ES-I3 (cell line): ENCODE measurements at regions not wholly inside any gene's neighbourhood (a gene's known extent, or its start where the extent isn't known, plus 50 kb on each side); places are given as distances from the start of the nearest gene placed in this dataset.

Experiments used
- H3K36me3 ChIP-seq: 2 replicates; pipeline ENCODE4 v1.6.1; 2013; ENCODE audit warnings: mild to moderate bottlenecking, low read length, control low read depth, moderate library complexity; ENCODE audit not compliant: insufficient read depth
- H3K4me1 ChIP-seq: 2 replicates; pipeline ENCODE4 v1.6.1; 2013; ENCODE audit warnings: mild to moderate bottlenecking, control low read depth, low read length; ENCODE audit not compliant: insufficient read depth
- H3K9ac ChIP-seq: 2 replicates; pipeline ENCODE4 v1.6.1; 2013; ENCODE audit warnings: low read depth, mild to moderate bottlenecking, low read length, moderate library complexity
- H3K9me3 ChIP-seq: 2 replicates; pipeline ENCODE4 v1.6.1; 2013; ENCODE audit warnings: mild to moderate bottlenecking, low read length, moderate library complexity; ENCODE audit not compliant: control insufficient read depth, insufficient read depth

DNA sequence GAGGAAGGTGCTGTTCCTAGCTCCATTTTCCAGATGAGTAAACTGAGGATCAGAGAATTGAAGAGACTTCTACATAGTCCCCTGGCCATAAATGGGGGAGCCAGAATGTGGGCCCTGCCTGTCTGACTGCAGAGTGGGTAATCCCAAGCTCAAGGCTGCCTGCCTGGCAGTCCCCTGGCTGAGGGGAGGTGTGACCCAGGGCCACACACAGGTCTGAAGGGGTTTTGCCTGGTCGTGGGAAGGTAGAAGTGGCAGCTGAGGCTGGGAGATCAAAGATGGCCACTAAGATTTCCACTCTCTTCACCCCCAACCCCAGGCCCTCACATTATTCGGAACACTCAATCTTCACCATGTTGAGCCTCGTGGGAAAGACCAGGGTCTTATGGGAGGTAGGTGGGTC is 176.3 kb downstream of the MACROH2A1 start:
- Histone ChIP-seq H3K9ac (no peak overlapping the region), H3K9me3 (no peaks in the 10 kb centered on the region), H3K4me1 (peaks cover 6% of the 10 kb centered on the region; the same call in 1 of the 2 replicates), H3K36me3 (no peaks in the 10 kb centered on the region)

GRCh38 chr5:135222171-135222681 is 176.8 kb downstream of the MACROH2A1 start:
- no peak overlapping the region for H3K9ac ChIP-seq
- peaks cover 6% of the 10 kb centered on the region; the same call in 1 of the 2 replicates for H3K4me1 ChIP-seq
- no peaks in the 10 kb centered on the region for H3K36me3 ChIP-seq
- no peaks in the 10 kb centered on the region for H3K9me3 ChIP-seq

DNA sequence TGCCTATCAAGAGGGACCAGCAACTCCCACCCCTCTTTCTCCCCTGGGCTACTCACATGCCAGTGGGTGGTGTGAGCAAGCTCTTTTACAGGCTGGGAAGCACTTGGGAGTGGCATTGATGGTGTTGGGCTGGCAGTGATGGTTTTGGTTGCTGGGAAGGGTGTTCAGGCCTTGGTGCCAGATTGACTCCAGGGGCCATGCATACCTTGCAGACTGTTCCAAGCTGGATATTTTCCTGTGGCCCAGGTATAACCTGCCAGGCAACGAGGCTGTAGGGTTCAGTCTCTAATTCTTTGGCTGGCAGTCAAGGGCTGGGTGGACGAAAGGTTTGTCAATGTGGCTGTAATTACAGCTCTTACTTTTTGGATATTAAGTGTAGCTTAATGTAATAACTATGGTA is 177.3 kb downstream of the MACROH2A1 start:
- Histone ChIP-seq H3K9me3 (no peaks in the 10 kb centered on the region), H3K9ac (no peak overlapping the region), H3K36me3 (no peaks in the 10 kb centered on the region), H3K4me1 (peaks cover 6% of the 10 kb centered on the region; the same call in 1 of the 2 replicates)

GRCh38 chr5:135221187-135221473 is 177.9 kb downstream of the MACROH2A1 start:
- no peaks in the 10 kb centered on the region for H3K9me3 ChIP-seq
- H3K36me3 ChIP-seq = no peaks in the 10 kb centered on the region
- H3K9ac ChIP-seq = no peak overlapping the region
- peaks cover 3% of the 10 kb centered on the region; the same call in 1 of the 2 replicates for H3K4me1 ChIP-seq

GRCh38 chr5:135220394-135221186 is 178.4 kb downstream of the MACROH2A1 start:
- H3K36me3 ChIP-seq = no peaks in the 10 kb centered on the region
- H3K4me1 ChIP-seq = no peaks in the 10 kb centered on the region
- no peaks in the 10 kb centered on the region for H3K9me3 ChIP-seq
- H3K9ac ChIP-seq = no peak overlapping the region

GRCh38 chr5:135219868-135220267 is 179.2 kb downstream of the MACROH2A1 start:
- H3K9ac ChIP-seq = no peak overlapping the region
- no peaks in the 10 kb centered on the region for H3K9me3 ChIP-seq
- no peaks in the 10 kb centered on the region for H3K4me1 ChIP-seq
- no peaks in the 10 kb centered on the region for H3K36me3 ChIP-seq

DNA sequence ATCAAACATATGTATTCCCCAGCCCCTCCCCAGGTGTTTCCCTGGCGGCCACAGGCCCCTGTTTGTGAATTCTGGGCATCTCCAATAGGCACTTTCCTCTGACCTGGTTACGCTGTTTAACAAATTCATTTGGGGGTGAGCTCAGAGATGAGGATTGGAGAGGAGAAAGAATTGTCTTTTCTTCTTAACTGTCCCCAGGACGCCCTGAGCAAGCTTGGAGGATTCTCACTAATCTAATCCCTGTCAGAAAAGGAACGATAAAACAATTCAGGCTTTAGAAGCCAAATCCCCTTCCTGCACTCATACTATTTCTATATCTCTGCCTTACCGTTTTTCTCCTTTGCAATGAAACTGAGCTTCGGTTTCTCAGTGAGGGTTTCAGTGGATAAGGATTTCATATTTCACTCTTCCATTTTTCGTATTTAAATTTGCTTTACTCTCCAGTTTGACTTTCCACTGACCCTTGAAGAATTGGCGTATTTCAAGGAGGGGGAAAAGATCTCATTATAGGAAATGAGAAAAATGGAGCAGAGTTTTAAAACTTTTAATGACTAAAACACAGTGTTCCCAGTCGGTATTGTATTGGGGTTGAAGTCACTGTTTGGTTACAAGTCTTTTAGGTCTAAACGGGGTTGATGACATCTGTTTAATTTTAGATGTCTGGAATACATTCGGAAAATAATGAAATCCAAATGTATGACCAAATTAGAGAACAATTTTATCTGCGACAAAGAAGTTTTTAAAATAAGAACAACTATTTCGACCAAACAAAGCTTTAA is 180.1 kb downstream of the MACROH2A1 start:
- Histone ChIP-seq H3K4me1 (no peaks in the 10 kb centered on the region), H3K9me3 (no peaks in the 10 kb centered on the region), H3K9ac (no peak overlapping the region), H3K36me3 (no peaks in the 10 kb centered on the region)

DNA sequence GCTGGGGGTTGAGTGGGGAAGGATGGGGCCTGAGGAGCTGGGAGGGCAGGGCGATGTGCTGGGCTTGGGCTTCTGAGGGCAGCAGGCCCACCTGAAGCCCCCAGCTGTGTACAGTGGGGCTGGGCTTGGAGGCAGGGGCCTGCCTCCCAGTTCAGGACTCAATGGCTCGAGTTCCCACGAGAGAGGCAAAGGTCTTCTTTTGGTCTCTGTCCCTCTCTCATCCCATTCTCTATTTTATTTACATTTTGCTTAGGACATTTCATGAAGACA is 180.6 kb downstream of the MACROH2A1 start:
- H3K9me3 ChIP-seq = no peaks in the 10 kb centered on the region
- H3K9ac ChIP-seq = no peak overlapping the region
- no peaks in the 10 kb centered on the region for H3K4me1 ChIP-seq
- H3K36me3 ChIP-seq = no peaks in the 10 kb centered on the region

DNA sequence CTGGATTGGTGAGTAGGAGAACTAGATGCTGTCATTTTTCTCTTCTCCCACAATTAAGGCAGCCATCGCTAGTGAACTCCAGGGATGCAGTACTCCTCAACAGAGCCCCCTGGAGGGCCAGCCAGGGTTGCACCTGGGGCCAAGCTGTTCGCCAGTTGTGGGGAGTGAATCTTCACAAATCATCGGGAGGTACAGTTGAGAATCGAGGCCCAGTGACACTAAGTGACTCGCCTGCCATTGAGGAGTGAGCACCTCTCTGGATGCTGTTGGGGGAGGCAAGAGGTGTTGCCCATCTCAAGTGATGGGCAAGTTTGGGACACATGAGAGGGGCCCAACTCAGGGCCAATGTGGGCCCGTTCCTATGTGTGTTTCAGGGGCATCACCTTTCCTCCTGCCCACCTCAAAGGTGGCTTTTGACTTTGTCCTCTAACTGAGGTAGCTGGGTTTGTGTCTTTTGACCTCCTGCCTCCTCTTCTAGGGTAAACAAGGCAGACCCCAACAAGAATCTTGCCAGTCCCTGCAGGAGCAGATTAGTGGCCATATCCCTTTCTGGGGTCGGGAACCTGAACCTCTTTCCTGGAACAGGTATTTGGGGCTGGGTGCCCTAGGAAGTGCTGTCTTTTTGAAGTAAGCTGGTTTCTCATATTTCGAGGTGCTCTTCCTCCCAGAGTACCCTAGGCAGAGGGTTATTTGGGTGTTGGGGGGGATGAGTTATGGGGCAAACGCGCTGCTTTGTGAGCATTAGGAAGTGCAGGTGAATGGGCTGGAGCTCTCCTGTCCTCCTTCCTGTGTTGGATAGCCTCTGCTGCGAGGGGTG is 181.2 kb downstream of the MACROH2A1 start:
- H3K4me1 ChIP-seq = peaks cover 4% of the 10 kb centered on the region; the same call in 1 of the 2 replicates
- H3K9me3 ChIP-seq = no peaks in the 10 kb centered on the region
- H3K36me3 ChIP-seq = no peaks in the 10 kb centered on the region
- no peak overlapping the region for H3K9ac ChIP-seq

GRCh38 chr5:135216471-135217343 is 182.3 kb downstream of the MACROH2A1 start:
- Histone ChIP-seq H3K9ac (no peak overlapping the region), H3K4me1 (peaks cover 7% of the 10 kb centered on the region; the same call in 1 of the 2 replicates), H3K36me3 (no peaks in the 10 kb centered on the region), H3K9me3 (no peaks in the 10 kb centered on the region)

GRCh38 chr5:135215617-135216470 is 181.8 kb upstream of the PITX1 start:
- Histone ChIP-seq H3K4me1 (peaks cover 7% of the 10 kb centered on the region; the same call in 1 of the 2 replicates), H3K9ac (no peak overlapping the region), H3K9me3 (no peaks in the 10 kb centered on the region), H3K36me3 (no peaks in the 10 kb centered on the region)

GRCh38 chr5:135214897-135215616 is 181.0 kb upstream of the PITX1 start:
- H3K9ac ChIP-seq = no peak overlapping the region
- peaks cover 7% of the 10 kb centered on the region; the same call in 1 of the 2 replicates for H3K4me1 ChIP-seq
- no peaks in the 10 kb centered on the region for H3K9me3 ChIP-seq
- no peaks in the 10 kb centered on the region for H3K36me3 ChIP-seq
